ENCODE measurements at regions not wholly inside any gene's neighbourhood (a gene's known extent, or its start where the extent isn't known, plus 50 kb on each side); places are given as distances from the start of the nearest gene placed in this dataset.

DNA sequence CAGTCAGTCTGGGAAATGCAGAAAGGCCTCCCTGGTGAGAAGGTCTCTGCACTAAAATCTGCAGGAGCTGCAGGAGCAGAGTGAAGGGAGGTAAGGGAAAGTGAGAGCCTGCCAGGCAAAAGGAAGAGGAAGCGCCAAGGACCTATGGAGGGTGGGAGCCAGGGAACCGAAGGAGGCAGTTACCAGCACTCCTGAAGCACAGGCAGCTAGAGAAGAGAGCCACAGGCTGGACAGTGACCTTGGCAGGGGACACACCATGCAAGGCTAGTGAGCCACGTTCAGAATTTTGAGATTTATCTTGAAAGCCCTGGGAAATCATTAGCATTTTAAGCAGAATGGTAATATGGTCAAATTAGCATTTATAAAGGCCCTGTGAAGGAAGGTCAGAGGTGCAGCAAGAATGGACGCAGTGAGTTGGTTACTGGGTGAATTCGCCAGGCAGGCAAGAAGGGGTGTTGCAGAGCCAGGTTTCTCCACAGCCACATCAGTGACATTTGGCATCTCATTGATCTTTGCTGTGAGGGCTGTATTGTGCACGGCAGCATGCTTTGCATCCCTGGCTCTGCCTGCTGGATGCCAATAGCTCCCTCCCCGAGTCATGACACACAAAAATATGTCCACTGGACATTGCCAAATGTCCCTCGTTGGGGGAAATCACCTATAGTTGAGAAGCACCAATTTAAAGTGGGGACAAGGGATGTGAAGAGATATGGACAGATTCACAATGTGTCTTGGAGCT, 54.7 kb upstream of the LANCL2 start:
- TF ChIP-seq ZNF274 (IDR thresholded peaks at IDR 0.05; ENCODE audit: low read depth, low read length): no peak
- TF ChIP-seq, protein P1, sequence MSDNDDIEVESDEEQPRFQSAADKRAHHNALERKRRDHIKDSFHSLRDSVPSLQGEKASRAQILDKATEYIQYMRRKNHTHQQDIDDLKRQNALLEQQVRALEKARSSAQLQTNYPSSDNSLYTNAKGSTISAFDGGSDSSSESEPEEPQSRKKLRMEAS (IDR thresholded peaks at IDR 0.05): no peak
